Loucy (cell line): ENCODE measurements at regions not wholly inside any gene's neighbourhood (a gene's known extent, or its start where the extent isn't known, plus 50 kb on each side); places are given as distances from the start of the nearest gene placed in this dataset.

Experiments used
- CTCF ChIP-seq: fragments of 200-600 bp; sonication (generic); conservative IDR thresholded peaks from 2 replicates; pipeline ENCODE4 v1.5.1; 2014; ENCODE audit warnings: mild to moderate bottlenecking, antibody characterized with exemption, low read length
- EZH2phosphoT487 ChIP-seq: fragments of 200-600 bp; IDR thresholded peaks from 2 replicates; pipeline ENCODE4 v1.6.1; 2018; ENCODE audit warnings: antibody characterized with exemption, mild to moderate bottlenecking, moderate library complexity, borderline replicate concordance

- TF ChIP-seq CTCF (no peak), EZH2phosphoT487 (no peak)
Observed at GRCh38 chr13:40406405-40407120, 259.9 kb downstream of the FOXO1 start.
